ENCODE measurements at regions not wholly inside any gene's neighbourhood (a gene's known extent, or its start where the extent isn't known, plus 50 kb on each side); places are given as distances from the start of the nearest gene placed in this dataset.

DNA sequence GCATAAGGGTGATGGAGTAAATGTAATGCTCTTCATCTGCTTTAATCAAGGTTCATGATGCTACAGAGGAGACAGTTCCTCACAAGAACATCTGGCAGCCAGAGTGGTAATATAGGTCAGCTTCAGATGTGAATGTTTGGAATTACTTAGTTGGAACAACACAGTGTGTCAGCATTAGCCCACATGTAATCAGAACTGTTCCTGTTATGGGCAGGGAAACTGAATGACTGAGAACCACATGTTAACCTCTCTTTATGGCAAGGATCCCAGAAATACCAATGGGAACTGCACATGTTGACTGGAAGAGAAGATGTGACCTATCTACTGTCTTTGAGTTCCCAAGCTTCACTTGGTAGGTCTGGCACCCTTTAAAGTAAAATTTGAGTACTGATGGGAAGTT is 390.1 kb upstream of the PDE3A start:
- no peak overlapping the region for H3K4me3 ChIP-seq (ENCODE audit: low read length)
- no peaks in the 10 kb centered on the region for H3K36me3 ChIP-seq (replicated peaks; ENCODE audit: low read depth, low read length)
- no peak overlapping the region for H2AFZ ChIP-seq (ENCODE audit: low read depth, low read length)
- H3K4me2 ChIP-seq (ENCODE audit: low read length), result no peak overlapping the region
- H3K79me2 ChIP-seq (ENCODE audit: low read length), result no peaks in the 10 kb centered on the region
- TF ChIP-seq, protein P1, sequence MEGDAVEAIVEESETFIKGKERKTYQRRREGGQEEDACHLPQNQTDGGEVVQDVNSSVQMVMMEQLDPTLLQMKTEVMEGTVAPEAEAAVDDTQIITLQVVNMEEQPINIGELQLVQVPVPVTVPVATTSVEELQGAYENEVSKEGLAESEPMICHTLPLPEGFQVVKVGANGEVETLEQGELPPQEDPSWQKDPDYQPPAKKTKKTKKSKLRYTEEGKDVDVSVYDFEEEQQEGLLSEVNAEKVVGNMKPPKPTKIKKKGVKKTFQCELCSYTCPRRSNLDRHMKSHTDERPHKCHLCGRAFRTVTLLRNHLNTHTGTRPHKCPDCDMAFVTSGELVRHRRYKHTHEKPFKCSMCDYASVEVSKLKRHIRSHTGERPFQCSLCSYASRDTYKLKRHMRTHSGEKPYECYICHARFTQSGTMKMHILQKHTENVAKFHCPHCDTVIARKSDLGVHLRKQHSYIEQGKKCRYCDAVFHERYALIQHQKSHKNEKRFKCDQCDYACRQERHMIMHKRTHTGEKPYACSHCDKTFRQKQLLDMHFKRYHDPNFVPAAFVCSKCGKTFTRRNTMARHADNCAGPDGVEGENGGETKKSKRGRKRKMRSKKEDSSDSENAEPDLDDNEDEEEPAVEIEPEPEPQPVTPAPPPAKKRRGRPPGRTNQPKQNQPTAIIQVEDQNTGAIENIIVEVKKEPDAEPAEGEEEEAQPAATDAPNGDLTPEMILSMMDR (IDR thresholded peaks at IDR 0.05; ENCODE audit: low read depth, low read length), result no peak
- TF ChIP-seq EZH2phosphoT487 (IDR thresholded peaks at IDR 0.05; ENCODE audit: low read depth), result no peak
- peaks cover 10% of the 10 kb centered on the region for H3K4me1 ChIP-seq (ENCODE audit: low read length)
- no peak overlapping the region for H3K27ac ChIP-seq (ENCODE audit: low read length)
- H3K9ac ChIP-seq (ENCODE audit: low read length), result no peak overlapping the region
- H3K9me3 ChIP-seq (ENCODE audit: insufficient read depth, low read length), result no peaks in the 10 kb centered on the region
- H4K20me1 ChIP-seq (ENCODE audit: insufficient read depth, low read length), result no peaks in the 10 kb centered on the region
- H3K27me3 ChIP-seq (ENCODE audit: low read depth, low read length), result no peaks in the 10 kb centered on the region

DNA sequence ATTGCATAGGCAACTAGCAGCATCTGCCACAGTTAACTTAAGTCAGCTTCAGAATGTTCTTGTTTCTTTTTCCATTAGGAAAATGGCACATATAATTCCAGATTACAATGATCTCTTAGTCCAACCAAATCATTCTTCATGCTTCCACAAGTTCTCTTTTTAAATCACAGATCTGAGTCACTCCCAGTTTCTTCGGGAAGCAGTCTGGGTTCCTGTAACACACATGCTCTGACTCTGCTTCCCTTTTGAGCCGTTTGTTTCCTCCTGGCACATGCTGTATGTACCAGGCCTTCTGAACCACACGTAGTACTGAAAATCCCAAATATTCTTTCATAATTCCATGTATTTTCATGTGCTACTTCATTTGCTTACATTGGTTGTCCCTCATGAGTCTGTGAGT is 388.8 kb upstream of the PDE3A start:
- Histone ChIP-seq H3K79me2 (ENCODE audit: low read length) (no peaks in the 10 kb centered on the region), H3K36me3 (replicated peaks; ENCODE audit: low read depth, low read length) (no peaks in the 10 kb centered on the region), H3K4me2 (ENCODE audit: low read length) (no peak overlapping the region), H3K9ac (ENCODE audit: low read length) (no peak overlapping the region), H4K20me1 (ENCODE audit: insufficient read depth, low read length) (no peaks in the 10 kb centered on the region), H2AFZ (ENCODE audit: low read depth, low read length) (no peak overlapping the region), H3K4me3 (ENCODE audit: low read length) (no peak overlapping the region), H3K27me3 (ENCODE audit: low read depth, low read length) (no peaks in the 10 kb centered on the region), H3K9me3 (ENCODE audit: insufficient read depth, low read length) (no peaks in the 10 kb centered on the region), H3K4me1 (ENCODE audit: low read length) (peaks cover 4% of the 10 kb centered on the region; the same call in 1 of the 2 replicates), H3K27ac (ENCODE audit: low read length) (no peak overlapping the region)
- no peak for TF ChIP-seq EZH2phosphoT487 (IDR thresholded peaks at IDR 0.05; ENCODE audit: low read depth)
- TF ChIP-seq, protein P1 (IDR thresholded peaks at IDR 0.05; ENCODE audit: low read depth, low read length), result no peak

DNA sequence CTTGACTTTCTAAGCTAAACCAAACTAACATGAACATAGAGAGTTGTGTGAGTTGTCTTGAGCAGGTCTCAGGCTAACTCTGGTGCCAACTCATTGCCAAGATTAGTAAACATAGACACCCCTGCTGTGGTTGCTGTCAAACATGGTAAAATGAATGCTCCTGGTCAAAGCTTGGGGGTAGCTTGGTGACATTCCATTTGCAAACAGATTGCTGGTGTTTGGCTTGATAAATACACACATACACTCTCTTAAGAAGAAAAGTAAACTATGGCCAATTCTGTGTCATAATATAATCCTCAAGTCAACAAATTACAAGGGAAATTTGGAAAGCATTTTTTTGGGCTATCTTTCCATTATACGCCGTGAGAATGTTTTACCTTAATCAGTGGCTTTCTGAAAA is 386.4 kb upstream of the PDE3A start:
- Histone ChIP-seq H3K9me3 (ENCODE audit: insufficient read depth, low read length) (no peaks in the 10 kb centered on the region), H3K79me2 (ENCODE audit: low read length) (no peaks in the 10 kb centered on the region), H3K27ac (ENCODE audit: low read length) (no peak overlapping the region), H3K4me1 (ENCODE audit: low read length) (peaks cover 4% of the 10 kb centered on the region; the same call in 1 of the 2 replicates), H3K9ac (ENCODE audit: low read length) (no peak overlapping the region), H3K4me3 (ENCODE audit: low read length) (no peak overlapping the region), H2AFZ (ENCODE audit: low read depth, low read length) (no peak overlapping the region), H3K36me3 (replicated peaks; ENCODE audit: low read depth, low read length) (no peaks in the 10 kb centered on the region), H3K27me3 (ENCODE audit: low read depth, low read length) (no peaks in the 10 kb centered on the region), H4K20me1 (ENCODE audit: insufficient read depth, low read length) (no peaks in the 10 kb centered on the region), H3K4me2 (ENCODE audit: low read length) (no peak overlapping the region)
- no peak for TF ChIP-seq EZH2phosphoT487 (IDR thresholded peaks at IDR 0.05; ENCODE audit: low read depth)
- TF ChIP-seq, protein P1 (IDR thresholded peaks at IDR 0.05; ENCODE audit: low read depth, low read length), result no peak

DNA sequence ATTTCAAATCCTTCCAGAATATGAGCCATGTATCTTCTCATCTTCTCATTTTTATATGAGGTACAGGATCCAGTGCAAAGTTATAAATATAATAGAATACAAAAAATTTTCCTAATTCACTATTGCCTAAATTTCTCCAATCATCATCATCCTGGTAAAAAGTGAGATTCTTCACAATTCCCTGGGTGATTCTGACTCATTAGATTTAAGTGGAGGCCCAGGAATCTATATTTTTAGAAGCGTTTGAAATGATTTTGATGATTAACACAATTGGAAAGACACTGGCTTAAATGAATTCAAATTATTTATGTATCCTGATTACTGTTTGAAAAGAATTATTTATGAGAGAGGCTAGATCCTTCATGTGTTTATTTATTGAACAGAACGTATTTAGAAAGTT is 380.3 kb upstream of the PDE3A start:
- no peak overlapping the region for H2AFZ ChIP-seq (ENCODE audit: low read depth, low read length)
- TF ChIP-seq, protein P1 (IDR thresholded peaks at IDR 0.05; ENCODE audit: low read depth, low read length), result no peak
- no peak for TF ChIP-seq EZH2phosphoT487 (IDR thresholded peaks at IDR 0.05; ENCODE audit: low read depth)
- no peak overlapping the region for H3K4me3 ChIP-seq (ENCODE audit: low read length)
- H3K36me3 ChIP-seq (replicated peaks; ENCODE audit: low read depth, low read length), result no peaks in the 10 kb centered on the region
- H3K27me3 ChIP-seq (ENCODE audit: low read depth, low read length), result no peaks in the 10 kb centered on the region
- no peaks in the 10 kb centered on the region for H3K9me3 ChIP-seq (ENCODE audit: insufficient read depth, low read length)
- H3K27ac ChIP-seq (ENCODE audit: low read length), result no peak overlapping the region
- no peak overlapping the region for H3K4me2 ChIP-seq (ENCODE audit: low read length)
- H3K9ac ChIP-seq (ENCODE audit: low read length), result no peak overlapping the region
- no peaks in the 10 kb centered on the region for H3K79me2 ChIP-seq (ENCODE audit: low read length)
- H4K20me1 ChIP-seq (ENCODE audit: insufficient read depth, low read length), result no peaks in the 10 kb centered on the region
- H3K4me1 ChIP-seq (ENCODE audit: low read length), result no peaks in the 10 kb centered on the region

All from OCI-LY3 (cell line).